B cell (primary cell): ENCODE measurements at regions not wholly inside any gene's neighbourhood (a gene's known extent, or its start where the extent isn't known, plus 50 kb on each side); places are given as distances from the start of the nearest gene placed in this dataset.

Experiments
- ATAC-seq: fragments of 200-7000 bp; cut with Tn5 transposase; one replicate; pipeline ENCODE4 v1.10.0; 2021; ENCODE audit warnings: low read depth, mild to moderate bottlenecking, moderate number of reproducible peaks, moderate library complexity
- CTCF ChIA-PET: fragments of 350-600 bp; sonication (Branson Sonifier 250); formaldehyde crosslinking; loops from one replicate; lab custom pipeline; 2021; ENCODE audit warnings: antibody characterized with exemption, inconsistent platforms; lab: Charles Lee
- POLR2A ChIA-PET: fragments of 350-600 bp; sonication (Branson Sonifier 250); formaldehyde crosslinking; loops from one replicate; lab custom pipeline; 2021; ENCODE audit warnings: antibody characterized with exemption; lab: Charles Lee
- DNase-seq: peaks from one replicate; pipeline ENCODE4 v3.0.0; 2013
- H2AFZ ChIP-seq: 2 replicates; pipeline ENCODE4 v1.6.1; 2012; ENCODE audit warnings: mild to moderate bottlenecking, low read depth, low read length; ENCODE audit not compliant: insufficient read depth, poor library complexity, severe bottlenecking
- H3K27ac ChIP-seq, 2 donors: 1 replicate in 1 of 2; 2 replicates in 1 of 2; pipeline ENCODE4 v1.5.1; 2012 to 2013; ENCODE audit warnings: low read length in 2 of 2, mild to moderate bottlenecking in 2 of 2, moderate library complexity in 1 of 2
- H3K27me3 ChIP-seq, 4 experiments: fragments of 200-600 bp in 1 of 4; sonication (generic) in 1 of 4; replicated peaks in 1 of 4; 1 replicate in 2 of 4; 2 replicates in 2 of 4; pipeline versions ENCODE4 v1.6.1 to v1.7.0; 2013 to 2016; ENCODE audit warnings: low read length in 3 of 4, mild to moderate bottlenecking in 2 of 4, mixed read lengths in 1 of 4, moderate library complexity in 1 of 4; ENCODE audit not compliant: insufficient read depth in 4 of 4, control insufficient read depth in 3 of 4; ENCODE audit errors: control extremely low read depth in 1 of 4
- H3K36me3 ChIP-seq, 2 experiments: replicated peaks in 1 of 2; 1 replicate in 1 of 2; 2 replicates in 1 of 2; pipeline versions ENCODE4 v1.6.1 to v1.7.1; 2013; ENCODE audit warnings: low read length in 1 of 2; ENCODE audit not compliant: insufficient read depth in 2 of 2, control insufficient read depth in 1 of 2; ENCODE audit errors: control extremely low read depth in 1 of 2, extremely low read depth in 1 of 2
- H3K4me1 ChIP-seq, 2 donors: fragments of 200-600 bp in 1 of 2; sonication (generic) in 1 of 2; 1 replicate in 1 of 2; 2 replicates in 1 of 2; pipeline versions ENCODE4 v1.5.1 to v1.6.1; 2013 to 2017; ENCODE audit warnings: low read length in 2 of 2; ENCODE audit not compliant: control insufficient read depth in 2 of 2, insufficient read depth in 2 of 2
- H3K4me2 ChIP-seq: replicated peaks from 2 replicates; pipeline ENCODE3; 2012; ENCODE audit warnings: mild to moderate bottlenecking, low read depth, low read length; ENCODE audit not compliant: poor library complexity, severe bottlenecking
- H3K4me3 ChIP-seq, 5 experiments: fragments of 200-600 bp in 1 of 5; sonication (generic) in 1 of 5; 1 replicate in 3 of 5; 2 replicates in 2 of 5; pipeline versions ENCODE4 v1.5.1 to v1.7.0; 2011 to 2016; ENCODE audit warnings: low read length in 4 of 5, mild to moderate bottlenecking in 4 of 5, low read depth in 2 of 5, control low read depth in 1 of 5, moderate library complexity in 1 of 5; ENCODE audit not compliant: insufficient read depth in 1 of 5; ENCODE audit errors: control extremely low read depth in 1 of 5, extremely low read depth in 1 of 5
- H3K79me2 ChIP-seq: fragments of 200-600 bp; sonication (generic); one replicate; pipeline ENCODE4 v1.6.0; 2016; ENCODE audit warnings: low read length; ENCODE audit not compliant: control insufficient read depth, insufficient read depth
- H3K9ac ChIP-seq: fragments of 200-600 bp; sonication (generic); 2 replicates; pipeline ENCODE4 v1.6.1; 2017; ENCODE audit warnings: mild to moderate bottlenecking, low read length, moderate library complexity
- H3K9me3 ChIP-seq, 3 donors: one replicate each; pipeline versions ENCODE4 v1.6.1 to v1.7.1; 2013; ENCODE audit warnings: low read length in 2 of 3; ENCODE audit not compliant: control insufficient read depth in 2 of 3, insufficient read depth in 1 of 3; ENCODE audit errors: control extremely low read depth in 1 of 3
- H4K20me1 ChIP-seq: 2 replicates; pipeline ENCODE4 v1.6.0; 2012; ENCODE audit warnings: mild to moderate bottlenecking, low read length; ENCODE audit not compliant: insufficient read depth, control insufficient read depth, poor library complexity, severe bottlenecking
- H3K27ac Mint-ChIP-seq: one replicate; pipeline ENCODE4 v1.8.0; 2021; ENCODE audit warnings: mixed read lengths
- H3K27me3 Mint-ChIP-seq: one replicate; pipeline ENCODE4 v1.8.0; 2021; ENCODE audit warnings: mixed read lengths
- H3K4me1 Mint-ChIP-seq: one replicate; pipeline ENCODE4 v1.8.0; 2021; ENCODE audit warnings: mixed read lengths
- H3K4me3 Mint-ChIP-seq: one replicate; pipeline ENCODE4 v1.8.0; 2021; ENCODE audit warnings: mixed read lengths
- H3K9me3 Mint-ChIP-seq: one replicate; pipeline ENCODE4 v1.8.0; 2022; ENCODE audit warnings: mixed read lengths; ENCODE audit not compliant: insufficient read depth
- CTCF ChIP-seq: fragments of 200-600 bp; IDR thresholded peaks from one replicate; pipeline ENCODE4 v1.8.0; 2022; ENCODE audit warnings: antibody characterized with exemption, mild to moderate bottlenecking
- EZH2 ChIP-seq: IDR thresholded peaks from 2 replicates; pipeline ENCODE4 v1.6.1; 2012; ENCODE audit warnings: borderline replicate concordance, low read depth, mild to moderate bottlenecking, moderate library complexity, low read length; ENCODE audit not compliant: insufficient read depth, poor library complexity, severe bottlenecking
- WGBS: methylation state at CpG from one replicate; pipeline ENCODE4 v1.1.5; 2013; ENCODE audit warnings: missing lambda C conversion rate; ENCODE audit not compliant: insufficient coverage; 5-methylcytosine and 5-hydroxymethylcytosine counted together
- intact Hi-C: fragments of 100-400 bp; cut with micrococcal nuclease; formaldehyde crosslinking; loops from one replicate; pipeline ENCODE4 v1.10.0; 2022

GRCh38 chr15:61651267-61651666 is 409.0 kb downstream of the VPS13C start:
- CTCF ChIA-PET, result no interaction called here

GRCh38 chr15:61649046-61649445 is 411.2 kb downstream of the VPS13C start:
- H3K27ac ChIP-seq, result no peak overlapping the region
- H3K79me2 ChIP-seq, result no peaks in the 10 kb centered on the region
- H3K36me3 ChIP-seq, result no peaks in the 10 kb centered on the region
- no peaks in the 10 kb centered on the region for H3K9me3 Mint-ChIP-seq
- peaks cover 0 to 2% (median 0%) of the 10 kb centered on the region in 3 donors for H3K9me3 ChIP-seq
- no peaks in the 10 kb centered on the region for H3K4me1 ChIP-seq
- H3K4me1 Mint-ChIP-seq, result no peaks in the 10 kb centered on the region
- POLR2A ChIA-PET, result no interaction called here
- no peak overlapping the region for H3K27ac Mint-ChIP-seq
- H4K20me1 ChIP-seq, result no peaks in the 10 kb centered on the region
- no peak overlapping the region for H3K4me3 ChIP-seq
- H3K27me3 Mint-ChIP-seq, result peaks cover 11% of the 10 kb centered on the region
- no peaks in the 10 kb centered on the region for H3K27me3 ChIP-seq
- WGBS, result no CpG with 5 or more reads among the region's 5 CpGs
- CTCF ChIA-PET, result no interaction called here
- ATAC-seq (no peak), DNase-seq (no peak)
- TF ChIP-seq EZH2 (no peak), CTCF (no peak)
- intact Hi-C loops, result no loop called here
- no peak overlapping the region for H3K4me2 ChIP-seq
- H2AFZ ChIP-seq, result no peak overlapping the region
- H3K4me3 Mint-ChIP-seq, result no peak overlapping the region
- no peak overlapping the region for H3K9ac ChIP-seq

More at GRCh38 chr15:61651267-61651666, 409.0 kb downstream of the VPS13C start:
- no peak for DNase-seq
- H3K36me3 ChIP-seq, result no peaks in the 10 kb centered on the region
- no peak overlapping the region for H3K4me3 ChIP-seq
- H3K9me3 Mint-ChIP-seq, result no peaks in the 10 kb centered on the region
- H3K27me3 ChIP-seq, result no peaks in the 10 kb centered on the region
- WGBS, result 59% methylated on average over 2 of the region's 3 CpGs
- peaks cover 0 to 2% (median 0%) of the 10 kb centered on the region in 3 donors for H3K9me3 ChIP-seq
- no peaks in the 10 kb centered on the region for H3K4me1 ChIP-seq
- no peak overlapping the region for H3K27ac ChIP-seq
- peaks cover 11% of the 10 kb centered on the region for H3K27me3 Mint-ChIP-seq
- H3K4me2 ChIP-seq, result no peak overlapping the region
- intact Hi-C loops, result no loop called here
- no peaks in the 10 kb centered on the region for H4K20me1 ChIP-seq
- H3K79me2 ChIP-seq, result no peaks in the 10 kb centered on the region
- no peak overlapping the region for H3K4me3 Mint-ChIP-seq
- no peak overlapping the region for H3K9ac ChIP-seq
- no peak overlapping the region for H2AFZ ChIP-seq
- no peak overlapping the region for H3K27ac Mint-ChIP-seq
- TF ChIP-seq EZH2 (no peak), CTCF (no peak)
- POLR2A ChIA-PET, result no interaction called here
- H3K4me1 Mint-ChIP-seq, result no peaks in the 10 kb centered on the region
- no peak for ATAC-seq
